HFFc6 (cell line): ENCODE measurements at regions not wholly inside any gene's neighbourhood (a gene's known extent, or its start where the extent isn't known, plus 50 kb on each side); places are given as distances from the start of the nearest gene placed in this dataset.

ENCODE experiments used
- DNase-seq: peaks from one replicate; pipeline ENCODE4 v3.0.0-alpha.2; 2018
- H3K27ac Mint-ChIP-seq: 2 replicates; pipeline ENCODE4 v1.8.0; 2020; ENCODE audit warnings: mild to moderate bottlenecking, mixed read lengths
- H3K27me3 Mint-ChIP-seq: 2 replicates; pipeline ENCODE4 v1.8.0; 2021; ENCODE audit warnings: mild to moderate bottlenecking, moderate library complexity, mixed read lengths; ENCODE audit not compliant: insufficient read depth
- H3K36me3 Mint-ChIP-seq: 2 replicates; pipeline ENCODE4 v1.8.0; 2021; ENCODE audit warnings: low read depth, mixed read lengths
- H3K4me1 Mint-ChIP-seq: 2 replicates; pipeline ENCODE4 v1.8.0; 2020; ENCODE audit warnings: low read depth, mixed read lengths
- H3K4me3 Mint-ChIP-seq: 2 replicates; pipeline ENCODE4 v1.8.0; 2020; ENCODE audit warnings: mild to moderate bottlenecking, moderate library complexity, mixed read lengths
- H3K9me3 Mint-ChIP-seq: 2 replicates; pipeline ENCODE4 v1.8.0; 2020; ENCODE audit warnings: mild to moderate bottlenecking, mixed read lengths
- CTCF ChIP-seq: fragments of 200-600 bp; sonication (generic); IDR thresholded peaks from 2 replicates; pipeline ENCODE4 v1.5.0; 2021; ENCODE audit warnings: antibody characterized with exemption, mild to moderate bottlenecking

- Mint-ChIP-seq H3K4me1 (no peaks in the 10 kb centered on the region), H3K27ac (no peak overlapping the region), H3K9me3 (no peaks in the 10 kb centered on the region), H3K4me3 (no peak overlapping the region), H3K36me3 (no peaks in the 10 kb centered on the region), H3K27me3 (no peaks in the 10 kb centered on the region)
- no peak for DNase-seq
- TF ChIP-seq CTCF: no peak
Observed at GRCh38 chr2:182631299-182631698, 84.8 kb upstream of the DNAJC10 start.

- Mint-ChIP-seq H3K27ac (no peak overlapping the region), H3K9me3 (no peaks in the 10 kb centered on the region), H3K4me3 (no peak overlapping the region), H3K36me3 (no peaks in the 10 kb centered on the region), H3K27me3 (no peaks in the 10 kb centered on the region), H3K4me1 (peaks cover 7% of the 10 kb centered on the region; the same call in 1 of the 2 replicates)
- no peak for DNase-seq
- no peak for TF ChIP-seq CTCF
Observed at GRCh38 chr2:182634386-182634785, 81.7 kb upstream of the DNAJC10 start.

DNA sequence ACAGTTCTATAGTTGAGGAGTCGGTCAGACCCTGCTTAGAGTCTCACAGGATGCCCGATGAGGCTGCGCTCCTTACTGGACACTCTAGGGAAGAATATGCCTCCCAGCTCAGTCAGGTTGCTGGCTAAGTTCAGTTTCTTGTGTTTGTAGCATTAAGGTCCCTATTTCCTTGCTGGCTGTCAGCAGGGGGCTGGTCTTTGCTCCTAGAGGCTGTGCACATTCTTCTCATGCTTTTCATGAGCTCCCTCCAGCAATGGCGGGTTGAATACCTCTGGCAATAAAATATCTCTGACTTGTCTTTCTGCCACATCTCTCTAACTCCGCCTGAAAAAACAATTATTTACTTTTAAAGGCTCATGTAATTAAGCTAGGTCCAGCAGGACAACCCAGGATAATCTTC, 79.4 kb upstream of the DNAJC10 start:
- Mint-ChIP-seq H3K27me3 (no peaks in the 10 kb centered on the region), H3K9me3 (no peaks in the 10 kb centered on the region), H3K4me1 (peaks cover 7% of the 10 kb centered on the region; the same call in 1 of the 2 replicates), H3K27ac (no peak overlapping the region), H3K4me3 (no peak overlapping the region), H3K36me3 (no peaks in the 10 kb centered on the region)
- peak; percentile 1 for DNase-seq
- no peak for TF ChIP-seq CTCF

DNA sequence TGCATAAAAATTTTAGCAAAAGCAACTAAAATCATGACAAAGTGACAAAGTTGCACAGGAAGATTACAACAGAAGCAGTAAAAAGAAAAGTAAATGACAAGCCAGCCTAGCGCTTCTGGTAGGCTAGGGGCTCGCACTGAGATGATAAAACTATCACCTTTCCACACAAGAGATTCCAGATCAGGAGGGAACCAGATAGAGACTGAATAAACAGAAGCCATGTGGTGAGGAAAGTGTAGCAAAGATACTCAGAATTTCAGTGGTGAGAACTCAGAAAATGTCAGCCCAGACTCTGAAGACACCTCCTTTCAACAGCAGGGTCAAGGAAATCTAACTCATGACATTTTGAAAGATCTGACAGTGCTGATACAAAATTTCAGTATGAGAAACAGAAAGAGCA, 77.4 kb upstream of the DNAJC10 start:
- H3K4me3 Mint-ChIP-seq: no peak overlapping the region
- no peaks in the 10 kb centered on the region for H3K36me3 Mint-ChIP-seq
- H3K9me3 Mint-ChIP-seq: no peaks in the 10 kb centered on the region
- TF ChIP-seq CTCF: no peak
- peaks cover 7% of the 10 kb centered on the region; the same call in 1 of the 2 replicates for H3K4me1 Mint-ChIP-seq
- H3K27ac Mint-ChIP-seq: no peak overlapping the region
- no peak for DNase-seq
- no peaks in the 10 kb centered on the region for H3K27me3 Mint-ChIP-seq

DNA sequence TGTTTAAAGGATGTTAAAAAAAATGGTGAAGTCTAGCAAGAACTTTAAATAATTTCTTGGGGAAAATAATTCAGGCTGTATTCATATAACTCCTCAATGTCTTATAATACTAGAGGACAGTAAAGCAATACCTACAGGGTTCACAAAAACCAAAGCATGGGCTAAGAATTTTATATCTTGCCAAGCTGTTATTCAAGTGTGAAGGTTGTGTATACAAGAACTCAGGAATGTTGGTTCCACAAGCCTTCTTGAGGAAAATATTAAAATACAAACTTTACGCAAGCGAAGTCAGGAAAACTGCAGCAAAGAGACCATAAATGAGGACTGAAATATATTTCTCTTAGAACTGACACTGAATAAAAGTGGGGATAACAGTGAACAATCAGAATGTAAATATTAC, 76.1 kb upstream of the DNAJC10 start:
- Mint-ChIP-seq H3K36me3 (no peaks in the 10 kb centered on the region), H3K27ac (no peak overlapping the region)

More for the DNA sequence above, 76.1 kb upstream of the DNAJC10 start:
- no peak overlapping the region for H3K4me3 Mint-ChIP-seq
- no peak for TF ChIP-seq CTCF
- no peaks in the 10 kb centered on the region for H3K9me3 Mint-ChIP-seq
- no peaks in the 10 kb centered on the region for H3K27me3 Mint-ChIP-seq
- DNase-seq: no peak
- peaks cover 7% of the 10 kb centered on the region; the same call in 1 of the 2 replicates for H3K4me1 Mint-ChIP-seq
